GM20431 (cell line): ENCODE measurements at regions not wholly inside any gene's neighbourhood (a gene's known extent, or its start where the extent isn't known, plus 50 kb on each side); places are given as distances from the start of the nearest gene placed in this dataset.

Experiments
- in situ Hi-C: fragments of 300-500 bp; cut with MseI, MboI; formaldehyde crosslinking; loops from one replicate; pipeline ENCODE4 v1.15.0; 2020; ENCODE audit warnings: low sequenced_read_pairs; ENCODE audit not compliant: unreplicated experiment

GRCh38 chr2:60029566-60029883 is 523.9 kb downstream of the BCL11A start:
- in situ Hi-C loops = no loop called here

GRCh38 chr2:60028849-60029565 is 524.4 kb downstream of the BCL11A start:
- in situ Hi-C loops = no loop called here

GRCh38 chr2:60025496-60025895 is 528.0 kb downstream of the BCL11A start:
- in situ Hi-C loops = no loop called here

GRCh38 chr2:60023256-60023985 is 530.0 kb downstream of the BCL11A start:
- in situ Hi-C loops = no loop called here

- in situ Hi-C loops = no loop called here
These were observed 545.8 kb downstream of the BCL11A start for GRCh38 chr2:60007671-60008070.

- in situ Hi-C loops = no loop called here
These were observed 550.4 kb downstream of the BCL11A start for GRCh38 chr2:60003076-60003475.

GRCh38 chr2:60002183-60002867 is 551.1 kb downstream of the BCL11A start:
- in situ Hi-C loops = no loop called here

GRCh38 chr2:60000686-60001085 is 552.8 kb downstream of the BCL11A start:
- in situ Hi-C loops = no loop called here

- in situ Hi-C loops = no loop called here
These were observed 555.1 kb downstream of the BCL11A start for GRCh38 chr2:59998324-59998723.

- in situ Hi-C loops = no loop called here
These were observed 556.1 kb downstream of the BCL11A start for GRCh38 chr2:59997371-59997770.

GRCh38 chr2:59996855-59997254 is 556.6 kb downstream of the BCL11A start:
- in situ Hi-C loops = no loop called here

- in situ Hi-C loops = no loop called here
These were observed 559.7 kb downstream of the BCL11A start for GRCh38 chr2:59993726-59994125.

GRCh38 chr2:59988341-59988740 is 565.1 kb downstream of the BCL11A start:
- in situ Hi-C loops = no loop called here

GRCh38 chr2:59986511-59986910 is 566.9 kb downstream of the BCL11A start:
- in situ Hi-C loops = no loop called here

GRCh38 chr2:59985923-59986322 is 567.5 kb downstream of the BCL11A start:
- in situ Hi-C loops = no loop called here

GRCh38 chr2:59974051-59974766 is 579.2 kb downstream of the BCL11A start:
- in situ Hi-C loops = no loop called here

GRCh38 chr2:59969161-59969560 is 584.3 kb downstream of the BCL11A start:
- in situ Hi-C loops = no loop called here

GRCh38 chr2:59968441-59968840 is 585.0 kb downstream of the BCL11A start:
- in situ Hi-C loops = no loop called here

GRCh38 chr2:59967691-59968090 is 585.8 kb downstream of the BCL11A start:
- in situ Hi-C loops = no loop called here

GRCh38 chr2:59963157-59963556 is 590.3 kb downstream of the BCL11A start:
- in situ Hi-C loops = no loop called here

GRCh38 chr2:59961746-59962145 is 591.7 kb downstream of the BCL11A start:
- in situ Hi-C loops = no loop called here
